ENCODE measurements at regions not wholly inside any gene's neighbourhood (a gene's known extent, or its start where the extent isn't known, plus 50 kb on each side); places are given as distances from the start of the nearest gene placed in this dataset.

DNA sequence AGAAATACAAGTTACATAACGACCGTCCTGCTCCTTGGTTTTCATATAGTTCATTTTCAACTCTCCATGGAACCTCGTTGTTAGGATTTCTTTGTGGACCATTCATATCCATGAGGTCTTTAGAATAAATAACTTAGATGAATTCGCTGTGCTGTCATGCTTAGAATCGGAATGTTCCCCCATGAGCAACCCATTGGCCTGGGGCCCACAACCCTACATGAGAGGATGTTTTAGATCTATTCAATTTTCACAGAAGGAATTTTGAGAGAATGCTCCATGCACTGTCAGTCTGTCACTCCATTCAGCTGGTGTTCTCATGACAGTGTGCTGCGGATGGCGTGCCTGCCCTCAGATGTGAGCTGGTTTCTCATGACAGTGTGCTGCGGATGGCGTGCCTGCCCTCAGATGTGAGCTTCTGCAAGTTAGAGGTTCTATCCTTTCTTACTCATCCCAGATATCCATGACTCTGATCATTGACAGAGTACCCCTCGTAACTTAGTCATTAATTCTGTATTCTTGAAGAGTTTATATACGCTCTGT is 1193.1 kb downstream of the EFNB2 start:
- Histone ChIP-seq H3K27me3 (no peaks in the 10 kb centered on the region), H3K27ac (no peak overlapping the region), H3K9me3 (no peaks in the 10 kb centered on the region), H3K36me3 (no peaks in the 10 kb centered on the region), H3K4me1 (no peaks in the 10 kb centered on the region), H3K4me3 (no peak overlapping the region)
- DNase-seq, result no peak
- TF ChIP-seq POLR2A (IDR thresholded peaks at IDR 0.05) (no peak), CTCF (IDR thresholded peaks at IDR 0.05) (no peak)
- intact Hi-C loops (cut with DNase I; ENCODE audit: low total_unique reads), result no loop called here

DNA sequence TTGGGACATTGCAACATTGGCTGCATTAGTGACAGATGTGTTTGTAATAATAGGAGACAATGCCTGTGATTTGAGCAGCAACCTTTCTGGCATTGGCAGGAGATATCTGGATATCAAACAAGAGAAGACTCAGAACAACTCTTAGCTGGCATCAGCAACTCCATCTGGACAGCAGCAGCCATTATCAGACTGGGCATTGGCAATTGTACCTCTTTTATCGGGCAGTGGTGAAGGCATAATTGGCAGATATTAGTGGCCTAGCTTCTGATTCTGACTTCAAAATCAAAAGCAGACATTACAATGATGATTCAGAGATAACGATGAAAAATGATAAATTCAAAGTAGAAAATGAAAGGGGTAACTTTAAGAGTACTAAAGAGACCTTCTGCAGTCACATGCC is 1193.7 kb downstream of the EFNB2 start:
- Histone ChIP-seq H3K9me3 (no peaks in the 10 kb centered on the region), H3K4me1 (no peaks in the 10 kb centered on the region), H3K27ac (no peak overlapping the region), H3K27me3 (no peaks in the 10 kb centered on the region), H3K4me3 (no peak overlapping the region), H3K36me3 (no peaks in the 10 kb centered on the region)
- no peak for DNase-seq
- TF ChIP-seq POLR2A (IDR thresholded peaks at IDR 0.05) (no peak), CTCF (IDR thresholded peaks at IDR 0.05) (no peak)
- intact Hi-C loops (cut with DNase I; ENCODE audit: low total_unique reads), result no loop called here

DNA sequence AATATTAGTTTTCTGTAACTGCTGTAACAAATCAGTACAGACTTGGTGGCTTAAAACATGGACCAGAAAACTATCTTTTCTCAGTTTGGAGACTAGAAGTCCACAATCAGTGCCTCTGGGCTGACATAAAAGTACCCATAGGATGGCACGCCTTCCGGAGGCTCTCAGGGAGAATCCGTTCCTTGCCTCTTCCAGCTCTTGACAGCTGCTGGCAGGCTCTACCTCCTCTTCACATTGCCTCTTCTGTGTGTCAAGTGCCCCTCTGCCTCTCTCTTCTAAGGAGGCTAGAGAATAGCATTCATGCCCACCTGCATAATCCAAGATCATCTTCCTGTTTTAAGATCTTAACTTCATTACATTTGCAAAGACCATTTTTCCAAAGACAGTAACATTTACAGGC is 1194.2 kb downstream of the EFNB2 start:
- no peak for TF ChIP-seq POLR2A (IDR thresholded peaks at IDR 0.05)
- no peak for TF ChIP-seq CTCF (IDR thresholded peaks at IDR 0.05)
- Histone ChIP-seq H3K27me3 (no peaks in the 10 kb centered on the region), H3K27ac (no peak overlapping the region), H3K4me3 (no peak overlapping the region), H3K36me3 (no peaks in the 10 kb centered on the region), H3K9me3 (no peaks in the 10 kb centered on the region), H3K4me1 (no peaks in the 10 kb centered on the region)
- intact Hi-C loops (cut with DNase I; ENCODE audit: low total_unique reads), result no loop called here
- no peak for DNase-seq

DNA sequence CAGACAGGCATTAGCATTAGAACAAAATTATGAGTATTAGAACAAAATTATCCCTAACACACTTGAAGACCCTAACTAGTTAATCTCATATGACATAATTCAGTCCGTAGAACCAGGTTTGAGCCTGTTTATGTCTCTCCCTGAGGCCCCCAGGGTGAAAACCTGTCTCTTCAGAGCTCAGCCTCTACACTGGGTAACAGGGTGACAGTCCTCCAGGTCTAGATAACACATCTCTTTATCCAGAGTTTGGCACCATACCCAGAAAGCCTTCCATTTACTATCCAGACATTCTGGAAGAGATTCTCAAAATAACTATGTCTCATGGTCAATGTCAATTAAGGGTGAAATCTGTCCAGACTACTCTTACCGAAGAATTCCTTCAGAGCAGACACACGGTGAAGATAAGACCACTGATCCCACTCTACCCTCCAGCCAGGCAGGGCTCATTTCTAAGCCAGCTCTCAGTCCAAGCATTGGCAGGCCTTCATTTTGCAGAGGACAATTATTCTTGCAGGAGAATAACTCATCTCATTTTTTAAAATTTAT is 1195.3 kb downstream of the EFNB2 start:
- Histone ChIP-seq H3K36me3 (no peaks in the 10 kb centered on the region), H3K9me3 (no peaks in the 10 kb centered on the region), H3K4me3 (no peak overlapping the region), H3K27ac (no peak overlapping the region), H3K4me1 (no peaks in the 10 kb centered on the region), H3K27me3 (no peaks in the 10 kb centered on the region)
- no peak for DNase-seq
- intact Hi-C loops (cut with DNase I; ENCODE audit: low total_unique reads), result no loop called here
- TF ChIP-seq CTCF (IDR thresholded peaks at IDR 0.05) (no peak), POLR2A (IDR thresholded peaks at IDR 0.05) (no peak)

- H3K4me3 ChIP-seq, result no peak overlapping the region
- H3K9me3 ChIP-seq, result no peaks in the 10 kb centered on the region
- no peak for DNase-seq
- no peak overlapping the region for H3K27ac ChIP-seq
- no peaks in the 10 kb centered on the region for H3K4me1 ChIP-seq
- H3K36me3 ChIP-seq, result no peaks in the 10 kb centered on the region
- TF ChIP-seq CTCF (IDR thresholded peaks at IDR 0.05) (no peak), POLR2A (IDR thresholded peaks at IDR 0.05) (no peak)
- H3K27me3 ChIP-seq, result no peaks in the 10 kb centered on the region
- intact Hi-C loops (cut with DNase I; ENCODE audit: low total_unique reads), result no loop called here
Observed at GRCh38 chr13:105338773-105339172, 1196.7 kb downstream of the EFNB2 start.
